Mammary epithelial cell (primary cell): ENCODE measurements at regions not wholly inside any gene's neighbourhood (a gene's known extent, or its start where the extent isn't known, plus 50 kb on each side); places are given as distances from the start of the nearest gene placed in this dataset.

Experiments used
- EZH2 ChIP-seq: IDR thresholded peaks from 2 replicates; pipeline ENCODE4 v1.6.1; 2012; ENCODE audit warnings: low read length, inconsistent platforms, borderline replicate concordance
- TF ChIP-seq, protein P1 (sequence below), 2 donors: IDR thresholded peaks in 1 of 2; conservative IDR thresholded peaks in 1 of 2; 2 replicates each; pipeline ENCODE4 v1.5.1; 2011 to 2012; ENCODE audit warnings: inconsistent platforms in 2 of 2, low read length in 2 of 2, mild to moderate bottlenecking in 2 of 2, control low read depth in 1 of 2, low read depth in 1 of 2; ENCODE audit not compliant: insufficient read depth in 1 of 2; ENCODE audit errors: extremely low read depth in 1 of 2

DNA sequence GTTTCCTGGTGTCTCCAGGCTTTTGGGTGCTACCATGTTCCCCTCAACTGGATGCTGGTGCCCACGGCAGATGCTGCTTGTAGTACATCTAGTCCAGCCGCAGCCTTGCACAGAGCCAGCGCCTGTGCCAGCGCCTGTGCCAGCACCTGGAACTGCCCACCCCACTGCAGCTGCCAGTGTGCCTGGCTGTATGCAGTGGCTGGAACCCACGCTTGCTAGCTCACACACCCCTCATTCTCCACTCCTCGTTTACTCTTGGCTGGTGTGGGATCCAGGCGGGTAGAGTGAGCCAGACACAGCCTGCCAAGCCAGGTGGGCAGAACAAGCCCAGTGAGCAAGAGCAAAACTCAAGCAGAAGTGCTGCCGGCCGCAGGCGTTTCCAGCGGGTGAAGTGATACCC lies 428.6 kb downstream of the SLITRK1 start:
- TF ChIP-seq, protein P1, sequence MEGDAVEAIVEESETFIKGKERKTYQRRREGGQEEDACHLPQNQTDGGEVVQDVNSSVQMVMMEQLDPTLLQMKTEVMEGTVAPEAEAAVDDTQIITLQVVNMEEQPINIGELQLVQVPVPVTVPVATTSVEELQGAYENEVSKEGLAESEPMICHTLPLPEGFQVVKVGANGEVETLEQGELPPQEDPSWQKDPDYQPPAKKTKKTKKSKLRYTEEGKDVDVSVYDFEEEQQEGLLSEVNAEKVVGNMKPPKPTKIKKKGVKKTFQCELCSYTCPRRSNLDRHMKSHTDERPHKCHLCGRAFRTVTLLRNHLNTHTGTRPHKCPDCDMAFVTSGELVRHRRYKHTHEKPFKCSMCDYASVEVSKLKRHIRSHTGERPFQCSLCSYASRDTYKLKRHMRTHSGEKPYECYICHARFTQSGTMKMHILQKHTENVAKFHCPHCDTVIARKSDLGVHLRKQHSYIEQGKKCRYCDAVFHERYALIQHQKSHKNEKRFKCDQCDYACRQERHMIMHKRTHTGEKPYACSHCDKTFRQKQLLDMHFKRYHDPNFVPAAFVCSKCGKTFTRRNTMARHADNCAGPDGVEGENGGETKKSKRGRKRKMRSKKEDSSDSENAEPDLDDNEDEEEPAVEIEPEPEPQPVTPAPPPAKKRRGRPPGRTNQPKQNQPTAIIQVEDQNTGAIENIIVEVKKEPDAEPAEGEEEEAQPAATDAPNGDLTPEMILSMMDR (conservative IDR thresholded peaks at IDR 0.05 in 1 of 2, IDR thresholded peaks at IDR 0.05 in 1 of 2; ENCODE audit: extremely low read depth in 1 of 2, insufficient read depth in 1 of 2, low read depth in 1 of 2, low read length in 2 of 2): no peak
- TF ChIP-seq EZH2: no peak
